Transverse colon (tissue), 4 donors: ENCODE measurements at regions not wholly inside any gene's neighbourhood (a gene's known extent, or its start where the extent isn't known, plus 50 kb on each side); places are given as distances from the start of the nearest gene placed in this dataset.

Source experiments
- CTCF ChIP-seq, 5 experiments: fragments of 200-600 bp in 3 of 5; fragments of 450-650 bp in 2 of 5; sonication (generic) in 3 of 5; IDR thresholded peaks; 1 replicate in 2 of 5; 2 replicates in 3 of 5; pipeline ENCODE4 v1.5.1; 2016 to 2017; ENCODE audit warnings: antibody characterized with exemption in 5 of 5, inconsistent platforms in 3 of 5, mild to moderate bottlenecking in 2 of 5, moderate library complexity in 1 of 5
- POLR2A ChIP-seq: fragments of 450-650 bp; IDR thresholded peaks from one replicate; pipeline ENCODE4 v1.6.1; 2016; ENCODE audit warnings: antibody characterized with exemption, mild to moderate bottlenecking, moderate library complexity
- POLR2AphosphoS5 ChIP-seq, 3 donors: sonication (generic); formaldehyde crosslinking; IDR thresholded peaks; one replicate each; pipeline ENCODE4 v1.6.1; 2016; ENCODE audit warnings: antibody characterized with exemption in 3 of 3

DNA sequence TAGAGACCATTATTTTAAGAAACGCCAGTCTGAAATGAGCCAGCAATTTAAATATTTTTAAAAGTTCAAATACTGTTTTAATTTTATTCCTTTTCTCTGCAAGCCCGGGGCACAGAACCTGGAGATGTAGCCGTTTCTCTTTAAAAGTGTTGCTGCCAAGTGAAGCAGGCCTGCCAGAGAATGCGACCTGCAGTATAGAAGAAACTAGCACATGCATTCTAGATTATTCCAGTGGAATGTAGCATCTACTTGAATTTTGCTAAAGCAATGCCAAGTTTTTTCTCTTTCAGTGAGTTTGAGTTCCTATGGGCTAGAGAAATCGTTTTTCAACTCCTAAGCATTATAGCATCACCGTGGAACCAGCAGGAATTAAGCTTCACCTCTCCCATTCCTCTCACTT is 101.3 kb downstream of the QRSL1 start:
- no peak for TF ChIP-seq CTCF (IDR thresholded peaks at IDR 0.05)
- no peak for TF ChIP-seq POLR2A
- no peak for TF ChIP-seq POLR2AphosphoS5 (IDR thresholded peaks at IDR 0.05)
